ENCODE measurements at regions not wholly inside any gene's neighbourhood (a gene's known extent, or its start where the extent isn't known, plus 50 kb on each side); places are given as distances from the start of the nearest gene placed in this dataset.

- no peaks in the 10 kb centered on the region for H3K9me3 ChIP-seq (ENCODE audit: control insufficient read depth, insufficient read depth, low read length)
- no peak overlapping the region for H2BK15ac ChIP-seq (ENCODE audit: low read depth, low read length)
- H4K8ac ChIP-seq (ENCODE audit: low read depth in 2 of 2, low read length in 2 of 2) = 0 out of 4 replicates have a peak overlapping the region, but pooled peaks of 1 of the 2 experiments have one; percentile 43
- no peaks in the 10 kb centered on the region for H3K79me1 ChIP-seq (ENCODE audit: low read depth in 1 of 2, low read length in 2 of 2)
- BruUV-seq (replicated peaks) = no TSS peak
- intact Hi-C loops (cut with micrococcal nuclease) (no loop called here), dilution Hi-C loops (cut with HindIII; ENCODE audit: low sequenced_read_pairs, unreplicated experiment) (no loop called here), in situ Hi-C loops (cut with MboI; ENCODE audit: low sequenced_read_pairs) (no loop called here)
- no peaks in the 10 kb centered on the region for H3K27me3 ChIP-seq (ENCODE audit: control insufficient read depth, insufficient read depth, low read length)
- peaks cover 4% of the 10 kb centered on the region; the same call in 1 of the 2 replicates for H3K4me1 ChIP-seq (ENCODE audit: control insufficient read depth, insufficient read depth, low read length)
- H4K91ac ChIP-seq (ENCODE audit: insufficient read depth, low read depth, low read length) = no peak overlapping the region
- H3K27ac ChIP-seq (ENCODE audit: insufficient read depth, low read length) = no peak overlapping the region
- H2BK120ac ChIP-seq (ENCODE audit: low read depth, low read length) = no peak overlapping the region
- no peaks in the 10 kb centered on the region for H4K20me1 ChIP-seq (ENCODE audit: insufficient read depth, low read length)
- no peak overlapping the region for H3K9ac ChIP-seq (ENCODE audit: low read depth, low read length)
- H2BK5ac ChIP-seq (ENCODE audit: low read depth, low read length, poor library complexity, severe bottlenecking) = no peak overlapping the region
- no peak overlapping the region for H2AFZ ChIP-seq (replicated peaks; ENCODE audit: low read length, poor library complexity)
- H3K9me1 ChIP-seq (ENCODE audit: insufficient read depth, low read length) = no peaks in the 10 kb centered on the region
- no peak overlapping the region for H2AK5ac ChIP-seq (ENCODE audit: low read depth, low read length)
- no peak overlapping the region for H4K5ac ChIP-seq (ENCODE audit: low read depth, low read length)
- TF ChIP-seq POLR2A (IDR thresholded peaks at IDR 0.05; ENCODE audit: low read depth, low read length) (no peak), RAD21 (IDR thresholded peaks at IDR 0.05; ENCODE audit: low read length) (no peak), MXI1 (IDR thresholded peaks at IDR 0.05; ENCODE audit: borderline replicate concordance, low read depth, low read length) (no peak), BHLHE40 (IDR thresholded peaks at IDR 0.05; ENCODE audit: low read depth, low read length) (no peak), CHD1 (IDR thresholded peaks at IDR 0.05; ENCODE audit: low read depth, low read length) (no peak), FOS (IDR thresholded peaks at IDR 0.05; ENCODE audit: low read depth, low read length) (no peak), RFX5 (IDR thresholded peaks at IDR 0.05; ENCODE audit: low read depth, low read length) (no peak), MAFK (IDR thresholded peaks at IDR 0.05; ENCODE audit: low read depth, low read length) (no peak), MAZ (IDR thresholded peaks at IDR 0.05; ENCODE audit: borderline replicate concordance, low read depth, low read length) (no peak), SMC3 (IDR thresholded peaks at IDR 0.05; ENCODE audit: low read depth, low read length) (no peak), NFE2L2 (IDR thresholded peaks at IDR 0.05; ENCODE audit: low read depth, low read length) (no peak), RCOR1 (IDR thresholded peaks at IDR 0.05; ENCODE audit: insufficient replicate concordance, low read length) (no peak), CEBPB (IDR thresholded peaks at IDR 0.05; ENCODE audit: low read depth, low read length) (no peak)
- TF ChIP-seq, protein P1, sequence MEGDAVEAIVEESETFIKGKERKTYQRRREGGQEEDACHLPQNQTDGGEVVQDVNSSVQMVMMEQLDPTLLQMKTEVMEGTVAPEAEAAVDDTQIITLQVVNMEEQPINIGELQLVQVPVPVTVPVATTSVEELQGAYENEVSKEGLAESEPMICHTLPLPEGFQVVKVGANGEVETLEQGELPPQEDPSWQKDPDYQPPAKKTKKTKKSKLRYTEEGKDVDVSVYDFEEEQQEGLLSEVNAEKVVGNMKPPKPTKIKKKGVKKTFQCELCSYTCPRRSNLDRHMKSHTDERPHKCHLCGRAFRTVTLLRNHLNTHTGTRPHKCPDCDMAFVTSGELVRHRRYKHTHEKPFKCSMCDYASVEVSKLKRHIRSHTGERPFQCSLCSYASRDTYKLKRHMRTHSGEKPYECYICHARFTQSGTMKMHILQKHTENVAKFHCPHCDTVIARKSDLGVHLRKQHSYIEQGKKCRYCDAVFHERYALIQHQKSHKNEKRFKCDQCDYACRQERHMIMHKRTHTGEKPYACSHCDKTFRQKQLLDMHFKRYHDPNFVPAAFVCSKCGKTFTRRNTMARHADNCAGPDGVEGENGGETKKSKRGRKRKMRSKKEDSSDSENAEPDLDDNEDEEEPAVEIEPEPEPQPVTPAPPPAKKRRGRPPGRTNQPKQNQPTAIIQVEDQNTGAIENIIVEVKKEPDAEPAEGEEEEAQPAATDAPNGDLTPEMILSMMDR (conservative IDR thresholded peaks at IDR 0.05; ENCODE audit: low read depth, low read length) = no peak
- TF ChIP-seq, protein P2, sequence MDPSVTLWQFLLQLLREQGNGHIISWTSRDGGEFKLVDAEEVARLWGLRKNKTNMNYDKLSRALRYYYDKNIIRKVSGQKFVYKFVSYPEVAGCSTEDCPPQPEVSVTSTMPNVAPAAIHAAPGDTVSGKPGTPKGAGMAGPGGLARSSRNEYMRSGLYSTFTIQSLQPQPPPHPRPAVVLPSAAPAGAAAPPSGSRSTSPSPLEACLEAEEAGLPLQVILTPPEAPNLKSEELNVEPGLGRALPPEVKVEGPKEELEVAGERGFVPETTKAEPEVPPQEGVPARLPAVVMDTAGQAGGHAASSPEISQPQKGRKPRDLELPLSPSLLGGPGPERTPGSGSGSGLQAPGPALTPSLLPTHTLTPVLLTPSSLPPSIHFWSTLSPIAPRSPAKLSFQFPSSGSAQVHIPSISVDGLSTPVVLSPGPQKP (IDR thresholded peaks at IDR 0.05; ENCODE audit: borderline replicate concordance, low read depth, low read length) = no peak
- TF ChIP-seq, protein P3, sequence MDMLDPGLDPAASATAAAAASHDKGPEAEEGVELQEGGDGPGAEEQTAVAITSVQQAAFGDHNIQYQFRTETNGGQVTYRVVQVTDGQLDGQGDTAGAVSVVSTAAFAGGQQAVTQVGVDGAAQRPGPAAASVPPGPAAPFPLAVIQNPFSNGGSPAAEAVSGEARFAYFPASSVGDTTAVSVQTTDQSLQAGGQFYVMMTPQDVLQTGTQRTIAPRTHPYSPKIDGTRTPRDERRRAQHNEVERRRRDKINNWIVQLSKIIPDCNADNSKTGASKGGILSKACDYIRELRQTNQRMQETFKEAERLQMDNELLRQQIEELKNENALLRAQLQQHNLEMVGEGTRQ (IDR thresholded peaks at IDR 0.05; ENCODE audit: low read depth, low read length) = no peak
- no CpG with 5 or more reads among the region's 4 CpGs for WGBS, 2 experiments (ENCODE audit: extremely low coverage in 2 of 2, insufficient read length in 1 of 2)
- H3K14ac ChIP-seq (replicated peaks; ENCODE audit: low read depth, low read length) = no peak overlapping the region
- CTCF ChIA-PET = interaction anchor here (2.1 to 2.7 kb wide), 2 partner anchors 35 to 49 kb away, joined by 7 to 9 read pairs; no protein-coding TSS in a partner anchor
- no peak overlapping the region for H3K18ac ChIP-seq (ENCODE audit: low read depth, low read length)
- H3K23ac ChIP-seq (ENCODE audit: low read depth, low read length) = no peak overlapping the region
- POLR2A ChIA-PET (ENCODE audit: unreplicated experiment) = no interaction called here
- H3K4me3 ChIP-seq (ENCODE audit: insufficient read depth, low read depth, low read length) = no peak overlapping the region
- DNase-seq = peak; percentile 52
- no peak for ATAC-seq (ENCODE audit: low read depth)
- peak overlapping the region; percentile 41; the same call in 1 of the 2 replicates for H3K4me2 ChIP-seq (ENCODE audit: low read depth, low read length)
- H3K56ac ChIP-seq (ENCODE audit: extremely low read depth, insufficient read depth, low read length) = no peak overlapping the region
- H2AK9ac ChIP-seq (replicated peaks; ENCODE audit: low read depth, low read length, poor library complexity) = no peak overlapping the region
- H3K4ac ChIP-seq (ENCODE audit: low read depth, low read length) = no peak overlapping the region
- H2BK20ac ChIP-seq (ENCODE audit: low read depth, low read length) = no peak overlapping the region
- H3K36me3 ChIP-seq (ENCODE audit: control insufficient read depth, insufficient read depth, low read length) = no peaks in the 10 kb centered on the region
These were observed 195.2 kb upstream of the LRIG3 start for GRCh38 chr12:59115526-59115925.

Data from IMR-90 (cell line).